COLO668 (cell line): ENCODE measurements at regions not wholly inside any gene's neighbourhood (a gene's known extent, or its start where the extent isn't known, plus 50 kb on each side); places are given as distances from the start of the nearest gene placed in this dataset.
A peak's percentile ranks its signal among the peaks of the same experiment; 100 is the strongest.

ENCODE experiments used
- DNase-seq: peaks from one replicate; lab custom pipeline; 2025; ENCODE audit not compliant: unreplicated experiment; lab: John Stamatoyannopoulos, UW

GRCh38 chr13:76795701-76796695 lies 90.2 kb downstream of the KCTD12 start:
- DNase-seq, result peak; percentile 68

DNA sequence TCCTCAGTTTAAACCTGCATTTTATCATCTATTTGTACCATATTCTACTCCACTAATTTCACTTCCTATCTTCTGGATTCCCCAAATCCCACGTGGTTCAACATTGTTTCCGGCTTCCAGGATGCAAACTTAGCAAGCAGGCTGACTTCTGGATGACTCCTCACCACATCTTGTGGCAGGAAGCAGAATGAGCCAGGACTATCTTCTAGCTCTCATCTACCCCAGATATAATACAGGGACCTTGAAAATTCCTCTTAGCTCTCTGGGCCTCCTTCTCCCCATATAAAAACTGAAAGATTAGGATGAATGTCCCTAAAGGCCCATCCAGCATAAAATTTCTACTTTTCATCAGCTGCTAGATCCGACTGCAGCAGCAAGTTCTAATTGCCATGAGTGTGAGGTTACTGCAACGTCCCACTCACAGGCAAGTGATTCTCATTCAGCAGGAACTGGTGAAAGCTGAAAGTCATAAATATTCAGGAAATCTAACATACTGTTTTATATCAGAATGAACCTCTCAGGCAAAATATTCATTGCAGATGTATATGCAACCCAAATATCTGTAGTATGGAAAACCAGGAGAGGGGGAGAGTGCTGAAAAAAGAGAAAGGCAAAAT lies 93.4 kb downstream of the KCTD12 start:
- DNase-seq, result no peak

DNA sequence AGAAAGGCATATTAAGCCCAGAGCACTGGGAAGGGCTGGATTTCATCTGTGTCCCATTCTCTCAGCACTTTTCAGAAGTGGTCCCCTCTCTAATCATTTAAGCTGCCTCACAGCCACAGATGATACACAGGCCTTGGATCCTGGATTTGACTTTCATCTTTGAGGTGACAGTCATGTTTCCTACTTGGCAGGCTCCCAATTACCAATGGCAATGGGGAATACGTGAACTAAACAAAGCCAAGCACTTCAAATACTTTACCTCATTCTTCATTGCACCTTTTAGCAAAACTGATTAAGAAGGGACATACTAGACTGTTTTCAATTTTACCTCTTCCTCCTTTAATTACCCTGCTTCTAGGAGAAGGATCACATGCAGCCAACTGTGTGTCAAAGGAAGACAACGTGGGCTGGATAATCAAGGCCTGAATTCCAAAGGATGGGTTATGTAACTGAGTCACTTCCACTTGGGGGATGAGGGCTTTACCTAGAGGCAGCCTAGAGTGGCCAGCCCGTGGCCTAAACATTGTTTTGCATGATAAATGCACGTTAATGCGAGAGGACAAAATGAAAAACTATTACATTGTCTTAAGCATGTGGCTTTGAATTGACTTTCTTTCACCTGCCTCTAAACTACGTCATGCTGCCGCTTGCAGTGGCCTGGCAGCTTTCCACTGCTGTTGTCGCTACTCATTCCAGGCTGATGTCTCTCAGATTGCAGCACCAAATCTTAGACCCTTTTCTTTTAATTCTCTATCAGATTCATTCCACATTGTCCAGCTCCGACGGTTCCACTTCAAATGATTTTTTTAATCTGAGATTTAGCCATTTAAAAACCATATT lies 95.0 kb downstream of the KCTD12 start:
- peak; percentile 66 for DNase-seq

DNA sequence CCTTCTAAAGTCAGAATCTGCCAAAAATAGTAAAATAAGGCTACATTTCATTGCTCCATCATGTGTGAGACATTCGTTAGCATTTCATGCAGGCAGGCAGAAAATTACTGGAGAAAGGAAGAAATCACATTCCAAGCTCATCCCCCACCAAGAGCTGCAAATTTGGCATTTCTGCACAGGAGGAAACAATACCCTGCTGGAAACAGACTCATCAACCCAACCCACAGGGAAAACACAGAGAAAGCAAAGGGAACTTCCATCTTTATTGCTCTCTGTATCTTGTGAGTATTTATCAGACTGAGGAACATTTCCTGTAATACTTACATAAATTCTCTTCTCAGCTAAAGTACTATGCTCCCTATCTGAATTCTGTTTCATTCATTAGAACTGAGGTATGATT lies 95.7 kb downstream of the KCTD12 start:
- DNase-seq, result no peak

DNA sequence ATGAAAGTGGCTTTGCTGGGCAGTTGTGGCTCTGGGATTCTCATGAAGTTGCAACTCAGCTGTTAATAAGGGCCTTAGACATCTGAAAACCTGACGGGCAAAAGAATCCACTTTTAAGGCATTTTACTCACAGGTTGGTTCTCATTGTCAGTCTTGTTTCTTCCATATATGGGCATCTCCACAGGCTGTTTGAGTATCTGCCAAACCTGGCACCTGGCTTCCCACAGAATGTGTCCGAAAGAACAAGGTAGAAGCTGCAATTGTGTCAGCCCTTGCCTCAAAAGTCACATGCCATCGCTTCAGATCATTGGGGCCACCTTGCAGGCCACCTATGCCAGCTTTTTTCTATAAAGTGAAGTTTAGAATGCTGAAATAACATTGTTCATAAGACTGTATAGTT lies 102.4 kb downstream of the KCTD12 start:
- DNase-seq, result peak; percentile 59

DNA sequence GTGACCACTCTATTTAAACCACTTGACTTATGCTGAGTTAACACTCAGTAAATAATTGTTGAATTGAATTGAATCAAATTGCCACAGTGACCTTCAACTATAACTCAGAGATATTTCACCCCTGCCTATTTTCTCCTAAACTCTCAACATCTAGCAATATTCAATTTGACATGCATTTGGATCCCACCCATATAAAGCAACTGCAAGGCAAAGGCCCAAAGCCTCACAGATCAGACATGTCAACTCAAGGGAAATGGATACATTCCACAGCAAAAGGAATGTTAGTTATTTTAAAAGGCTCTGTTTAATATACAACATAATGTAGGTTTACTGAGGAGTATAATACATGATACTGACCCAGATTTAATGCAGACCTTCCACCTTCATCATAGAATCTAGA lies 107.4 kb downstream of the KCTD12 start:
- no peak for DNase-seq

DNA sequence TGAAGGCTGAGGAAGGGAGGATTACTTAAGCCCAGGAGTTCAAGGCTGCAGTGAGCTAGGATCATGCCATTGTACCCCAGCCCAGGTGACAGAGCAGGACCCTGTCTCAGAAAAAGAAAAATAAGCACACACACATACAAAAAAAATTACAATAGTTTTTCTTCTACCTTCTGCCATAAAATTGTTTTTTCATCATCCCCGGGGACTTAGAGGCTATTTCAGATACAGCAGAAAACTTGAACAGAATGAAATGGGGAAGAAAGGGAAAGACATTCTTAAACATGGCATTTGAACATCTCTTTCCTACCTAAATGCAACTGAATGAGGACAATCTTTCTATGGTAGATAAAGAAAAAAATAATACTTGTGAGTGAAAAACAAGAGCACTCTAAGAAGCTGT lies 109.1 kb downstream of the KCTD12 start:
- no peak for DNase-seq

DNA sequence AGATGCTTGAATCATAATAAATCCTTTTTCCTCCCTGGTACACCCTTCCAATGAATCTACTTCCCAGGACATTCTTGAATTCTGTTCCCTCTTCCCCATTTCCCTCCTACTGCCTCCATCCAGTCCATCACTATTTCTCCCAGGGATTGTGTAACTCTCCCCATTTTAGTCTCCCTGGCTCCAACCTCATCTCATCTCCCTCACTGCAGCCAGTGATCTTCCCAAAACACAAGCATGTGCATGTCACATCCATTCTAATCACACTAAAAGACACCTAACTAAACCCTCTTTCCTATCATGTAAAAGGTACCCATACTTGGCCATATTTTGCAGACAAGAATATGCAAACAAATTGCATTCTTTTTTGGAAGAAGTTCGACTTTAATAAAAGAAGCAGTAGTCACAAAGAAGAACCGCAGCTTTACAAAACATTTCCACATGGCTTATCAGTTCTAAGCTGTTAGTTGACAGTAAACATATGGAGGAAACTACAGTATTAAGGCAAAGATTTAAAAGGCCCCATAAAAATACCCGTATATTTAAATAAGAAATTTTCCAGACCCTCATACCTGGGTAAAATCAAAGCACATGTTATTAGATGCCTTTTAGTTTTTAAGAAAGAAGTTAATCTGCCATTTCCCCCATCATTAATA lies 111.0 kb downstream of the KCTD12 start:
- no peak for DNase-seq

DNA sequence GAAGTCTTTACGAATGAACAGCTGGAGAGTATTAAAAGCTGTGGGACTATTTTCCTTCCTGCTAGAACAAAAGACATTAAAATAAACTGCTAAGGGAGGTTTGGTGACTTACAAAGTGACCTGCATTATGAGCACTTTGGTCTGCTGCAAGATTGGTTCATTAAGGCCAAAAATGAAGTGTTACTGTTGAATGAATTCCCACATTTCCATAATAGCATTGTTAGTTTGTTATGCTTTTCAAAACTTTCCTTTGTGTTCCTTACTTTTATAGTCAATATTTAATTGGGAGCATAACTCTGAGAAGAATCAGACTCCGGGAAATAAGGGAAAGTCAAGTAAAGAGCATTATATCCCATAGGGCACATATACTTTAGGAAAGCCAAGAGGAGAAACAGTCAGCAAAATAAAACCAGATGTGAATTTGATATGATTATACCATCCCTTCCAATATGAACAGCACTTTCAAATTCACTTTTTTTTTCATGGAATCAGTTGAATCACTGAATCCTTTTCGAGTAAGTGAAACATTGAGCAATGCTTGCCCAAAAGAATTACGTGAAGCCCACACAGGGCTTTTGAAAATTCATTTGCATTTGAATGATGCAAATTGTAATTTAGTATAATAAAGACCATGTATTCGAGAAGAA lies 112.6 kb downstream of the KCTD12 start:
- DNase-seq, result no peak

- no peak for DNase-seq
Measured at GRCh38 chr13:76772241-76772640, 114.0 kb downstream of the KCTD12 start.

DNA sequence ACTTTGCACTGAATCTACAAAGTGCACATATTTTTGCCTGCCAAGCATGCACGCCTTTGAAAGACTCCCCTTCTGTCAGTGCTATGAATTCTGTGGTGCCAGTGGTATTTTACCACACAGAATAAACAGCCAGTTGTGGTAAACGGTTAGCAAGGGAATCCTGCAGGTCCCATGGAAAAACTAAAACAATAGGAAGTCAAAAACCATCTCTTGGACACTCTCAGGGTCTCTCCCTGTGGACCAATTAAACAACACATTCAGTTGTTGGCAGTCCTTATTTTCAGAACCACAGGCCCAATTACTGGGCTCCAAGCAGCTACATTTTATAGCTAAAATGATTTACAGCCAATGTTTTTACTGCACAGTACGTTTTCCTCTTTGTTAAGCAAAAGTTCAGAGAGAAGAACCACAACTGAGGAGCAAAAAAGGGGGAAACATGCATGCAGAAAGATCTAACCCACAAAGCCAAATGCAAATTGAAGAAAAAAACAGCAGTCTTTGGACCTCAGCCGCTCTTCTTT lies 116.9 kb downstream of the KCTD12 start:
- no peak for DNase-seq

DNA sequence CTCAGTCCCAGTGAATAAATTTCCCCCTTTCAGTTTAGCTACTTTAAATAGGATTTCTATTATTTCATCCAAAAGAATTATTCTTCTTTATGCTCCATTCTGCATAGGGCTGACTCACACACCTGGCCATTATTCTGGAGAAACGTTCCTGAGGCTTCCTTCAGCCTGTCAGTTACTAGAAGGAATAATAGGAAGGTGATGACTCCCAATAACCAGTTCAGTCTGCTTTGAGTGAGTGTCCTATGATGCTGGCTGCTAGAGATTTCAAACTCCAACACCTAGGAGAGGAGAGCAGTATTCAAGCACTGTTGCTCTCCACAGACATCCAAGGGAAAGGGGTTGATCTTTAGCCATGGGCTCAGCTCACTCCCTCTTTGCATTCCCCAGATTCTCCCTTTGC lies 117.8 kb downstream of the KCTD12 start:
- DNase-seq, result no peak

DNA sequence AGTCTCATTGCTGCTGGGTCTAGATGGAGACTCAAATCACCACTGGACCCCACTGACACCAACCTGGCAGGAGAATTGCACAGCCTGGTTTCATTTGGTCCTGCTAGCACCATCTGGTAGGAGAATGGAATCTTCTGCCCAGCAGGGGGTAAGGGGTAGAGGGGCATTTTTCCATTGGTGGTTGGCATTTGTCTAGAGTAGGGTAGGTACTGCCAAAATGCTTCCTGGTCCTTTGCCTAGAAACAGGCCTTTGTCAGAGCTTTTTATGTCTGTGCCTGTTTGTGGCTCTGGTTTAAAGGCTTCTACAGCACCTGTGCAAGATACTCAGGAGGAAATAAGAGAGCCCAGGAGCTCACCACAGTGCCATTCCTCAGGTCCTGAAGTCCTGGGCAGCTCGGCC lies 121.3 kb downstream of the KCTD12 start:
- no peak for DNase-seq

- peak; percentile 75 for DNase-seq
Measured at GRCh38 chr13:76764429-76764828, 121.8 kb downstream of the KCTD12 start.

DNA sequence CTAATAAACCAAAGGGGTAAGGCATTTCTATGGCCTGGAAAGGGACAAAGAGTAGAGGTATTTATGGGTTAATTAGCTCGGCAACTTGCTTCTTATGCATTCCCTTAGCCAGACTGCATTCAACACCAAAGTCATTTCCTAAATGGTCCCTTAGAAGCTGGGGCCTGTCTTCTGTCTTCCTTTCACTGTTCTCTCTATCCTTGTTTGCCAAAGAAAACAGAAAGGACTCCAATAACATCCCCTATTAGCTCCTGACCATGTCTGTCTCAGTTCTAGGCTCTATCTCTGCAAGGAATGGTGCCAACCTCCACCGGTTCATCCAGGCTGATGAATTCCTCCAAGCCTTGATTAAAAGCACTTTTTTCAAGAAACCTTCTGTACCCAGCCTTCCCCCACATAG lies 123.5 kb downstream of the KCTD12 start:
- DNase-seq, result no peak

GRCh38 chr13:76759877-76760276 lies 126.3 kb downstream of the KCTD12 start:
- DNase-seq, result no peak

DNA sequence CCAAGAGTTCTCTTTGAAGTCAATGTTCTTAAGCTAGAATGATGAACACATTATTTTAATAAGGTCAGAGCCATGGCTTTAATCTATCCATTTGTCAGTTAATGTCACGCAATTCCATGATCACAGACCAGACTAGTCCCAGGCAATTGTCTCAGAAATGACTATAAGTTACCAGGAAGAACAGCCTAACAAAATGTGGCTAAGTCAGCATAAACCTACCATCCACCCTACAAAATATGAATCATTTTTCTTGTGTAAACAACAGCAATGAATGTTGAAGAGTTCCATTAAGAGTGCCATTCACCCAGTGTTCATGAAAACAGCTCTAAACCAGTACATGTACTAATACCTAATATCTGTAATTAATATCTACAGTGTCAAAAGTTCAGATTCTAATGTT lies 127.5 kb downstream of the KCTD12 start:
- no peak for DNase-seq

GRCh38 chr13:76758257-76758656 lies 127.9 kb downstream of the KCTD12 start:
- no peak for DNase-seq

DNA sequence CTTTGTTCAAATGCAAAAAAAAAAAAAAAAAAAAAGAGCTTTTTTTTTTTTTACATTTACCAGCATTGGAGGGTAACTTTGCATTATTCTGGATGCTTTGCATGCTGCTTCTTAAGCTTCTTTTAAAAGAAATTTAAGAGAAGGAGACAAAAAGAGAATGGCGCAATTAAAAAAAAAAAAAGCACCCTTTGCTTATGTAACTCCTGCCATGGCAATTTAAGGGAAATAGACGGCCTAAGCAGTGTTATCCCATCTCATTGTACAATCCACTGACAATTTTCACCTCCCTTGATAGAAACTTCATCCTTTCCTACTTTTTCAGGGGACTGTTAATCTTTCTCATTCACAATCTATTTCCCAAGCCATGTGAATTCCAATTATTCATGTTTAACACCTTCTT lies 129.8 kb downstream of the KCTD12 start:
- no peak for DNase-seq

DNA sequence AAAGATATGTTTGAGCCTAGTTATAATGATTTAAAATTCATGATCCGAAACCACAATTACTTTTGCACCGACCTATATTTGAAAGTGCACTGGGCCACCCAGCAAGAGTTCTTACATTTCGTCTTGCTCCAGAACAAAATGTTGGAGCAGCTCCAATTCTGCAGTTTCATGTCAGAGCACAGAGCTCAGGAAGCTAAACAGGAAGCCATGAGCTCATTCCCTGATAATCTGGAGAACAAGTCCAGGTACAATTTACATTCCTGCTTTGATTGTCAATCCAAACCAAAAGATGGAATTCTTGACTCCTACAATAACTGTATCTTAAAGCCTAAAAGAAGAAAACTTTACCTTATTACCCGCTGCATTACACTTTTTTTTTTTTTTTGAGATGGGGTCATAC lies 131.8 kb downstream of the KCTD12 start:
- no peak for DNase-seq
